Stimulated activated CD4-positive, alpha-beta T cell treated with anti-CD3 and anti-CD28 coated beads, Interleukin-15, amount 100 ng/mL, for 1 hour (primary cell): ENCODE measurements at regions not wholly inside any gene's neighbourhood (a gene's known extent, or its start where the extent isn't known, plus 50 kb on each side); places are given as distances from the start of the nearest gene placed in this dataset.
"Not testable (repeated sequence)": the region's sequence is repeated elsewhere in the genome, so short reads cannot be mapped to it uniquely, and the experiment has no call there.

Experiments
- DNase-seq, 2 donors: peaks; one replicate each; pipeline ENCODE4 v3.0.0-alpha.2; 2020; ENCODE audit warnings: low read depth in 1 of 2, low spot score in 1 of 2

- no peak for DNase-seq
Observed at GRCh38 chr5:57979671-57980070, 480.2 kb downstream of the PLK2 start.

GRCh38 chr5:57976506-57976905, 483.4 kb downstream of the PLK2 start:
- no peak for DNase-seq

- DNase-seq: not testable (repeated sequence)
Observed at GRCh38 chr5:57972099-57972498, 487.8 kb downstream of the PLK2 start.

GRCh38 chr5:57960569-57960968, 478.0 kb upstream of the ACTBL2 start:
- DNase-seq: no peak

- DNase-seq: no peak
Observed at GRCh38 chr5:57956636-57957035, 474.0 kb upstream of the ACTBL2 start.

- DNase-seq: no peak
Observed at GRCh38 chr5:57955511-57955910, 472.9 kb upstream of the ACTBL2 start.

GRCh38 chr5:57953792-57954191, 471.2 kb upstream of the ACTBL2 start:
- no peak for DNase-seq

GRCh38 chr5:57950616-57951228, 468.1 kb upstream of the ACTBL2 start:
- no peak for DNase-seq

- no peak for DNase-seq
Observed at GRCh38 chr5:57948091-57948490, 465.5 kb upstream of the ACTBL2 start.

- DNase-seq: no peak
Observed at GRCh38 chr5:57947181-57947580, 464.6 kb upstream of the ACTBL2 start.

GRCh38 chr5:57940879-57941278, 458.3 kb upstream of the ACTBL2 start:
- no peak for DNase-seq

- DNase-seq: no peak
Observed at GRCh38 chr5:57940236-57940635, 457.6 kb upstream of the ACTBL2 start.

- DNase-seq: no peak
Observed at GRCh38 chr5:57939771-57940170, 457.2 kb upstream of the ACTBL2 start.

GRCh38 chr5:57939335-57939734, 456.7 kb upstream of the ACTBL2 start:
- DNase-seq: no peak

GRCh38 chr5:57938174-57938557, 455.6 kb upstream of the ACTBL2 start:
- DNase-seq: no peak

- DNase-seq: no peak
Observed at GRCh38 chr5:57937501-57938173, 455.0 kb upstream of the ACTBL2 start.

- DNase-seq: no peak
Observed at GRCh38 chr5:57937025-57937424, 454.4 kb upstream of the ACTBL2 start.

GRCh38 chr5:57932761-57933160, 450.1 kb upstream of the ACTBL2 start:
- DNase-seq: no peak

- no peak for DNase-seq
Observed at GRCh38 chr5:57931807-57932206, 449.2 kb upstream of the ACTBL2 start.

- DNase-seq: no peak
Observed at GRCh38 chr5:57931352-57931751, 448.7 kb upstream of the ACTBL2 start.

- DNase-seq: no peak
Observed at GRCh38 chr5:57929271-57929670, 446.7 kb upstream of the ACTBL2 start.

GRCh38 chr5:57923094-57923493, 440.5 kb upstream of the ACTBL2 start:
- not testable (repeated sequence) for DNase-seq

GRCh38 chr5:57917004-57917403, 434.4 kb upstream of the ACTBL2 start:
- no peak for DNase-seq
